Upper lobe of left lung (tissue), 6 donors: ENCODE measurements at regions not wholly inside any gene's neighbourhood (a gene's known extent, or its start where the extent isn't known, plus 50 kb on each side); places are given as distances from the start of the nearest gene placed in this dataset.

Source experiments
- ATAC-seq, 2 donors: fragments of 200-7000 bp; cut with Tn5 transposase; one replicate each; pipeline ENCODE4 v1.9.1; 2022; ENCODE audit warnings: mild to moderate bottlenecking in 2 of 2, moderate library complexity in 2 of 2; ENCODE audit not compliant: low FRiP score in 2 of 2
- DNase-seq, 2 donors: peaks; one replicate each; pipeline ENCODE4 v3.0.0-alpha.2; 2019 to 2020
- H3K27ac ChIP-seq, 4 donors: fragments of 200-600 bp; sonication (generic); one replicate each; pipeline ENCODE4 v1.5.1; 2016 to 2019
- H3K27me3 ChIP-seq, 4 donors: fragments of 200-600 bp; sonication (generic); one replicate each; pipeline ENCODE4 v1.5.1; 2017 to 2019
- H3K36me3 ChIP-seq, 4 donors: fragments of 200-600 bp; sonication (generic); one replicate each; pipeline ENCODE4 v1.5.1; 2016 to 2019
- H3K4me1 ChIP-seq, 4 donors: fragments of 200-600 bp; sonication (generic); one replicate each; pipeline ENCODE4 v1.5.1; 2018 to 2019
- H3K4me3 ChIP-seq, 4 donors: fragments of 200-600 bp; sonication (generic); one replicate each; pipeline ENCODE4 v1.5.1; 2017 to 2019; ENCODE audit warnings: mild to moderate bottlenecking in 2 of 4, moderate library complexity in 1 of 4
- H3K9me3 ChIP-seq, 4 donors: fragments of 200-600 bp; sonication (generic); one replicate each; pipeline ENCODE4 v1.5.1; 2018 to 2019
- EP300 ChIP-seq, 4 donors: sonication (generic); formaldehyde crosslinking; IDR thresholded peaks; one replicate each; pipeline ENCODE4 v1.5.1; 2017; ENCODE audit warnings: antibody characterized with exemption in 4 of 4, control low read depth in 2 of 4
- POLR2A ChIP-seq, 4 donors: fragments of 450-650 bp; IDR thresholded peaks; one replicate each; pipeline ENCODE4 v1.5.1; 2016 to 2017; ENCODE audit warnings: antibody characterized with exemption in 4 of 4, mild to moderate bottlenecking in 2 of 4
- POLR2AphosphoS5 ChIP-seq, 2 donors: sonication (generic); formaldehyde crosslinking; IDR thresholded peaks; one replicate each; pipeline ENCODE4 v1.5.1; 2017; ENCODE audit warnings: antibody characterized with exemption in 2 of 2
- WGBS, 2 donors: methylation state at CpG; one replicate each; pipeline ENCODE4 v1.1.5; 2017 to 2018; 5-methylcytosine and 5-hydroxymethylcytosine counted together
- TF ChIP-seq, protein P1 (sequence below), 6 experiments: fragments of 450-650 bp in 4 of 6; fragments of 200-600 bp in 2 of 6; sonication (generic) in 2 of 6; IDR thresholded peaks; one replicate each; pipeline ENCODE4 v1.5.1; 2016 to 2019; ENCODE audit warnings: antibody characterized with exemption in 6 of 6
- donor health status: DM: no; HTN: no; CAD: no; lungs with moderate emphysema.
- donor health status: DM: no; HTN: yes; CAD: no; lungs with severe emphysema.

DNA sequence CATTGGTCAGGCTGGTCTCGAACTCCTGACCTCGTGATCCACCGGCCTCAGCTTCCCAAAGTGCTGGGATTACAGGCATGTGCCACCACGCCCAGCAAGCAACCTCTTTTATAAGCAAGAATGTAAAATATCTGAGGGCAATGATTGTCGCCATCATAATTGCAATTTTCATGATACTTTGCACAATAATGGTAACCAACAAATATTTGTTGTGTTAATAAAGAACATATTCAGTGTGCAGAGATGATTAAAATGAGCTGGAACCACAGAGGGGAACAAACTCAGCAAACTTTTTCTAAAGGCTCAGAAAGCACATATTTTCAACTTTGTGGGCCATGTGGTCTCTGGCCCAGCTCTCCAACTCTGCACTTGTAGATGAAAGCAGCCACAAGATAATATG is 115.2 kb upstream of the SIX2 start:
- H3K4me3 ChIP-seq, result no peak overlapping the region
- no peak overlapping the region for H3K27ac ChIP-seq
- no peaks in the 10 kb centered on the region for H3K4me1 ChIP-seq
- ATAC-seq (no peak), DNase-seq (no peak)
- no peaks in the 10 kb centered on the region for H3K9me3 ChIP-seq
- no peak for TF ChIP-seq EP300 (IDR thresholded peaks at IDR 0.05)
- TF ChIP-seq, protein P1, sequence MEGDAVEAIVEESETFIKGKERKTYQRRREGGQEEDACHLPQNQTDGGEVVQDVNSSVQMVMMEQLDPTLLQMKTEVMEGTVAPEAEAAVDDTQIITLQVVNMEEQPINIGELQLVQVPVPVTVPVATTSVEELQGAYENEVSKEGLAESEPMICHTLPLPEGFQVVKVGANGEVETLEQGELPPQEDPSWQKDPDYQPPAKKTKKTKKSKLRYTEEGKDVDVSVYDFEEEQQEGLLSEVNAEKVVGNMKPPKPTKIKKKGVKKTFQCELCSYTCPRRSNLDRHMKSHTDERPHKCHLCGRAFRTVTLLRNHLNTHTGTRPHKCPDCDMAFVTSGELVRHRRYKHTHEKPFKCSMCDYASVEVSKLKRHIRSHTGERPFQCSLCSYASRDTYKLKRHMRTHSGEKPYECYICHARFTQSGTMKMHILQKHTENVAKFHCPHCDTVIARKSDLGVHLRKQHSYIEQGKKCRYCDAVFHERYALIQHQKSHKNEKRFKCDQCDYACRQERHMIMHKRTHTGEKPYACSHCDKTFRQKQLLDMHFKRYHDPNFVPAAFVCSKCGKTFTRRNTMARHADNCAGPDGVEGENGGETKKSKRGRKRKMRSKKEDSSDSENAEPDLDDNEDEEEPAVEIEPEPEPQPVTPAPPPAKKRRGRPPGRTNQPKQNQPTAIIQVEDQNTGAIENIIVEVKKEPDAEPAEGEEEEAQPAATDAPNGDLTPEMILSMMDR (IDR thresholded peaks at IDR 0.05), result no peak
- TF ChIP-seq POLR2A (IDR thresholded peaks at IDR 0.05), result no peak
- no peak for TF ChIP-seq POLR2AphosphoS5 (IDR thresholded peaks at IDR 0.05)
- no peaks in the 10 kb centered on the region for H3K36me3 ChIP-seq
- WGBS, 2 donors, result 94 to 96% methylated on average over 5 of the region's 5 CpGs
- H3K27me3 ChIP-seq, result no peaks in the 10 kb centered on the region

DNA sequence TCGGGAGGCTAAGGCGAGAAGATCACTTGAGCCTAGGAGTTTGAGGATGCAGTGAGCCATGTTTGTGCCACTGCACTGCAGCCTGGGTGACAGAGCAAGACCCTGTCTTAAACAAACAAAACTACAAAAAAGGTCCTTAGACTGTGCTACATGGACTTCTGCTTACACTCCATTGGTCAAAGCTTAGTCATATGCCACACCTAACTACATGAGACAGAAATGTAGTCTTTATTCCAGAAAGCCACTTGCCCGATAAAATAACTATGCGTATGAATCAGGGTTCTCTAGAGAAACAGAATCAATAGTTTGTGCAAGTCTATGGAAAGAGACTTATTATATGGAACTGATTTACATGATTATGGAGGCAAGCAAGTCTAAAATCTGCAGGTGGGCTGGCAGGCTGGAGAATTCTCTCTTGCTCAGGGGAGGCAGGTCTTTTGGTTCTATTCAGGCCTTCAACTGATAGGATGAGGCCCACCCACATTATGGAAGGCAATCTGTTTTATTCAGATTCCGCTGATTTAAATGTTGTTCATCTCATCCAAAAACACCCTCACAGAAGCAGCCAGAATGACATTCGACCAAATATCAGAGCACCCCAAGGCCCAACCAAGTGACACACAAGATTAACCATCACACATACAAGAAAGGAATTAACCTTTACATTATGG is 114.4 kb upstream of the SIX2 start:
- no peaks in the 10 kb centered on the region for H3K9me3 ChIP-seq
- ATAC-seq, result no peak
- no peak for DNase-seq
- no peak overlapping the region for H3K4me3 ChIP-seq
- H3K36me3 ChIP-seq, result no peaks in the 10 kb centered on the region
- no peak for TF ChIP-seq EP300 (IDR thresholded peaks at IDR 0.05)
- TF ChIP-seq, protein P1 (IDR thresholded peaks at IDR 0.05), result no peak
- no peak for TF ChIP-seq POLR2A (IDR thresholded peaks at IDR 0.05)
- TF ChIP-seq POLR2AphosphoS5 (IDR thresholded peaks at IDR 0.05), result no peak
- no peaks in the 10 kb centered on the region for H3K4me1 ChIP-seq
- H3K27me3 ChIP-seq, result no peaks in the 10 kb centered on the region
- 70 to 77% methylated on average over 6 of the region's 6 CpGs for WGBS, 2 donors
- no peak overlapping the region for H3K27ac ChIP-seq

DNA sequence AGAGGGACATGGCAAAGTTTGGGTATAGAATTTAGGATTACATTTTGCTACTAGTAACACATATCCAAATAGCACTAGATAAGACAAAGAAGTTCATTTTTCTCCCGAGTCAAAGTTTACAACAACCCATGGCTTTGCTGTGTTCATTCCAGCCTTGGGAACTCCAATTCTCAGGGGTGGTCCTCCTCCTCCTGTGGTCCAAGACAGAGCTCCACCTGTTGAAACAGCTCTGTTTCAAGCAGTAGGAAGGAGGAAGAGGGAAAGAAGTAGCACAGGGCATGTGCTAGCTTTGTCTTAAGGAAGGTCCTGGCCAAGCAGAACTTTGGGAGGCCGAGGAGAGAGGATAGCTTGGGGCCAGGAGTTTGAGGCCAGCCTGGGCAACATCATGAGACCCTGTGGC is 113.8 kb upstream of the SIX2 start:
- TF ChIP-seq POLR2AphosphoS5 (IDR thresholded peaks at IDR 0.05) (no peak), EP300 (IDR thresholded peaks at IDR 0.05) (no peak), POLR2A (IDR thresholded peaks at IDR 0.05) (no peak)
- TF ChIP-seq, protein P1 (IDR thresholded peaks at IDR 0.05), result no peak
- 79 to 97% methylated on average over 2 of the region's 2 CpGs for WGBS, 2 donors
- Histone ChIP-seq H3K27ac (no peak overlapping the region), H3K9me3 (no peaks in the 10 kb centered on the region), H3K27me3 (no peaks in the 10 kb centered on the region), H3K36me3 (no peaks in the 10 kb centered on the region), H3K4me1 (no peaks in the 10 kb centered on the region), H3K4me3 (no peak overlapping the region)
- DNase-seq (no peak), ATAC-seq (no peak)

DNA sequence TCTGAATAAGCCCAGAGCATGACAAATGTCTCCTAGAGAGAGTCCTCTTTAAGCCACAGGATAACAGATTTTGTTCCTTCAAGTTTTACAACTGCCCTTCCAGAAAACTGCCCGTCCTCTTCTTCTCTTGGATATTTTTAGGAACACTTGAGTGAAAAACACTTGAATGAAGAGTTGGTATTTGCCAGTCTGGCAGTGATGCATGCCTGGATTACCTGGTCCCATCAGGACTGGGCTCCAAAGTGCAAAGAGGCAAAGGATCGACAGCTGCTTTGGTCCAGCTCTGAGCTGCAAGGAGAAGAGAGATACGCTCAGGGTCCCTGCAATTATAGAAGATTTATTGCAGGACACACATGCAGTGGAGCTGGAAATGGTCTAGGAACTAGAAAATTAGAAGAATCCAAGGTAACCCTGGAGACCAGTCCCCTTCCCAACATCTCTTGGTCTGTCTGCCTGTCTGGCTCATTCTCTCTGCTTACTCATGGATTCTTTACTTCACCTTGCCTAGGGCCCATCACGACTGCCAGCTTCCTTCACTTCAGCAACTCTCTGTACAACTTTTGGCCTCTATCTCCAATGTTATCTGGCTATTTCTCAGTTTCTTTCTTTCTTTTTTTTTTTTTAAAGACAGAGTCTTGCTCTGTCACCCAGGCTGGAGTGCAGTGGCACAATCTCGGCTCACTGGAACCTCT is 112.1 kb upstream of the SIX2 start:
- H3K4me3 ChIP-seq, result no peak overlapping the region
- no peak for TF ChIP-seq EP300 (IDR thresholded peaks at IDR 0.05)
- TF ChIP-seq, protein P1 (IDR thresholded peaks at IDR 0.05), result no peak
- no peak for TF ChIP-seq POLR2A (IDR thresholded peaks at IDR 0.05)
- no peak for TF ChIP-seq POLR2AphosphoS5 (IDR thresholded peaks at IDR 0.05)
- no peaks in the 10 kb centered on the region for H3K36me3 ChIP-seq
- no peaks in the 10 kb centered on the region for H3K27me3 ChIP-seq
- DNase-seq (no peak), ATAC-seq (no peak)
- 69 to 86% methylated on average over 5 of the region's 5 CpGs for WGBS, 2 donors
- H3K27ac ChIP-seq, result no peak overlapping the region
- no peaks in the 10 kb centered on the region for H3K4me1 ChIP-seq
- H3K9me3 ChIP-seq, result no peaks in the 10 kb centered on the region

DNA sequence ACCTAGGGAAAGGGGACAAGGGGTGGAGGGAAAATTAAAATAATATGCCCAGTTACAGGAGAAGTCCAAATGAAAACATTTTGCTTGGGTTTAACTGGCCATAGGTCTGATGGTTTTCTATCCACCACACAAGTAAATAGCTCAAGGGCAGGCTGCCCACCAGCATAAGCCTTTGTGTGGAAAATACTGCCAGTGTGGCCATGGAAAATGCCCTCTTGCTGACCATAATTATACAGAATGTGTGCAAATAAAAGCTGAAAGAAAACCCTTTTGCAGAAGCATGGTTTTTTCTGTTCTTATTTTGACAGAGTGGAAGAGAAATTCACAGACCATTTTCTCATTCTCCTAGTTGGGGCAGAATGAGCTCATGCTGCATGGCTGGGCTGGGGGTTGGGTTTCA is 111.3 kb upstream of the SIX2 start:
- no peak overlapping the region for H3K27ac ChIP-seq
- ATAC-seq (no peak), DNase-seq (no peak)
- TF ChIP-seq, protein P1 (IDR thresholded peaks at IDR 0.05), result no peak
- no peak for TF ChIP-seq EP300 (IDR thresholded peaks at IDR 0.05)
- TF ChIP-seq POLR2A (IDR thresholded peaks at IDR 0.05), result no peak
- TF ChIP-seq POLR2AphosphoS5 (IDR thresholded peaks at IDR 0.05), result no peak
- H3K36me3 ChIP-seq, result no peaks in the 10 kb centered on the region
- H3K27me3 ChIP-seq, result no peaks in the 10 kb centered on the region
- H3K9me3 ChIP-seq, result no peaks in the 10 kb centered on the region
- no peak overlapping the region for H3K4me3 ChIP-seq
- H3K4me1 ChIP-seq, result no peaks in the 10 kb centered on the region
